Peyer's patch (tissue), 4 donors: ENCODE measurements at regions not wholly inside any gene's neighbourhood (a gene's known extent, or its start where the extent isn't known, plus 50 kb on each side); places are given as distances from the start of the nearest gene placed in this dataset.

ENCODE experiments used
- DNase-seq, 3 donors: peaks; one replicate each; pipeline ENCODE4 v3.0.0-alpha.2; 2017 to 2019
- H3K27ac ChIP-seq, 4 donors: fragments of 200-600 bp; sonication (generic); one replicate each; pipeline ENCODE4 v1.5.1; 2016 to 2019
- H3K27me3 ChIP-seq, 2 donors: fragments of 200-600 bp; sonication (generic); one replicate each; pipeline ENCODE4 v1.5.1; 2019
- H3K36me3 ChIP-seq, 3 donors: fragments of 200-600 bp; sonication (generic); one replicate each; pipeline ENCODE4 v1.5.1; 2016 to 2019
- H3K4me1 ChIP-seq, 4 donors: fragments of 200-600 bp; sonication (generic); one replicate each; pipeline ENCODE4 v1.5.1; 2016 to 2019
- H3K4me3 ChIP-seq, 4 donors: fragments of 200-600 bp; sonication (generic); 1 replicate in 3 of 4; 2 replicates in 1 of 4; pipeline ENCODE4 v1.5.1; 2016 to 2019; ENCODE audit warnings: mild to moderate bottlenecking in 1 of 4
- H3K9me3 ChIP-seq, 4 donors: fragments of 200-600 bp; sonication (generic); one replicate each; pipeline ENCODE4 v1.5.1; 2016 to 2019; ENCODE audit warnings: mild to moderate bottlenecking in 1 of 4
- CTCF ChIP-seq, 6 experiments: fragments of 450-650 bp in 4 of 6; fragments of 200-600 bp in 2 of 6; sonication (generic) in 1 of 6; IDR thresholded peaks; one replicate each; pipeline ENCODE4 v1.5.1; 2017 to 2019; ENCODE audit warnings: antibody characterized with exemption in 6 of 6, mild to moderate bottlenecking in 3 of 6, moderate library complexity in 1 of 6
- POLR2A ChIP-seq, 2 donors: fragments of 450-650 bp; IDR thresholded peaks; one replicate each; pipeline ENCODE4 v1.5.1; 2017; ENCODE audit warnings: antibody characterized with exemption in 2 of 2, mild to moderate bottlenecking in 2 of 2, moderate library complexity in 2 of 2

GRCh38 chrX:22699581-22700091, 300.1 kb upstream of the DDX53 start:
- peak overlapping the region in 1 of 4 donors; percentile 52 for H3K27ac ChIP-seq
- no peak overlapping the region for H3K4me3 ChIP-seq
- H3K36me3 ChIP-seq, result no peaks in the 10 kb centered on the region
- H3K9me3 ChIP-seq, result no peaks in the 10 kb centered on the region
- TF ChIP-seq POLR2A (IDR thresholded peaks at IDR 0.05) (no peak), CTCF (IDR thresholded peaks at IDR 0.05) (no peak)
- no peaks in the 10 kb centered on the region for H3K4me1 ChIP-seq
- no peaks in the 10 kb centered on the region for H3K27me3 ChIP-seq
- no peak for DNase-seq

GRCh38 chrX:22712942-22713341, 286.8 kb upstream of the DDX53 start:
- no peak for TF ChIP-seq CTCF (IDR thresholded peaks at IDR 0.05)
- TF ChIP-seq POLR2A (IDR thresholded peaks at IDR 0.05), result no peak
- no peak overlapping the region for H3K27ac ChIP-seq

GRCh38 chrX:22730542-22730941, 269.2 kb upstream of the DDX53 start:
- H3K36me3 ChIP-seq, result no peaks in the 10 kb centered on the region
- TF ChIP-seq POLR2A (IDR thresholded peaks at IDR 0.05) (no peak), CTCF (IDR thresholded peaks at IDR 0.05) (no peak)
- no peaks in the 10 kb centered on the region for H3K9me3 ChIP-seq
- H3K4me1 ChIP-seq, result no peaks in the 10 kb centered on the region
- H3K27ac ChIP-seq, result no peak overlapping the region
- DNase-seq, result no peak
- H3K27me3 ChIP-seq, result no peaks in the 10 kb centered on the region
- no peak overlapping the region for H3K4me3 ChIP-seq

More at GRCh38 chrX:22712942-22713341, 286.8 kb upstream of the DDX53 start:
- H3K27me3 ChIP-seq, result no peaks in the 10 kb centered on the region
- no peak for DNase-seq
- no peaks in the 10 kb centered on the region for H3K9me3 ChIP-seq
- no peak overlapping the region for H3K4me3 ChIP-seq
- H3K36me3 ChIP-seq, result no peaks in the 10 kb centered on the region
- H3K4me1 ChIP-seq, result no peaks in the 10 kb centered on the region

- Histone ChIP-seq H3K27me3 (no peaks in the 10 kb centered on the region), H3K36me3 (no peaks in the 10 kb centered on the region), H3K9me3 (no peaks in the 10 kb centered on the region), H3K27ac (no peak overlapping the region), H3K4me1 (no peaks in the 10 kb centered on the region), H3K4me3 (no peak overlapping the region)
- DNase-seq, result no peak
- TF ChIP-seq POLR2A (IDR thresholded peaks at IDR 0.05) (no peak), CTCF (IDR thresholded peaks at IDR 0.05) (no peak)
Measured at GRCh38 chrX:22737541-22737940, 262.2 kb upstream of the DDX53 start.

- no peaks in the 10 kb centered on the region for H3K4me1 ChIP-seq
- H3K9me3 ChIP-seq, result no peaks in the 10 kb centered on the region
- TF ChIP-seq CTCF (IDR thresholded peaks at IDR 0.05) (no peak), POLR2A (IDR thresholded peaks at IDR 0.05) (no peak)
- H3K36me3 ChIP-seq, result no peaks in the 10 kb centered on the region
- H3K27ac ChIP-seq, result no peak overlapping the region
- no peak for DNase-seq
- no peak overlapping the region for H3K4me3 ChIP-seq
- H3K27me3 ChIP-seq, result no peaks in the 10 kb centered on the region
Measured at GRCh38 chrX:22739276-22739675, 260.5 kb upstream of the DDX53 start.

- H3K27ac ChIP-seq, result no peak overlapping the region
- H3K36me3 ChIP-seq, result no peaks in the 10 kb centered on the region
- H3K27me3 ChIP-seq, result no peaks in the 10 kb centered on the region
- H3K9me3 ChIP-seq, result no peaks in the 10 kb centered on the region
- H3K4me3 ChIP-seq, result no peak overlapping the region
- H3K4me1 ChIP-seq, result no peaks in the 10 kb centered on the region
- no peak for DNase-seq
- TF ChIP-seq POLR2A (IDR thresholded peaks at IDR 0.05), result no peak
- no peak for TF ChIP-seq CTCF (IDR thresholded peaks at IDR 0.05)
Measured at GRCh38 chrX:22740836-22741235, 258.9 kb upstream of the DDX53 start.
